WTC11 (cell line): ENCODE measurements at regions not wholly inside any gene's neighbourhood (a gene's known extent, or its start where the extent isn't known, plus 50 kb on each side); places are given as distances from the start of the nearest gene placed in this dataset.

ENCODE experiments used
- ATAC-seq: fragments of 200-7000 bp; cut with Tn5 transposase; 2 replicates; pipeline ENCODE4 v1.10.0; 2021; ENCODE audit warnings: mild to moderate bottlenecking, moderate library complexity
- CTCF ChIA-PET: fragments of 300-600 bp; sonication (Branson Sonifier 250); formaldehyde crosslinking; loops from one replicate; lab custom pipeline; 2021; ENCODE audit warnings: antibody characterized with exemption; lab: Charles Lee
- POLR2A ChIA-PET: fragments of 350-600 bp; sonication (Branson Sonifier 250); formaldehyde crosslinking; loops from one replicate; lab custom pipeline; 2021; ENCODE audit warnings: antibody characterized with exemption; lab: Charles Lee
- DNase-seq: peaks from one replicate; pipeline ENCODE4 v3.0.0; 2021; ENCODE audit warnings: low spot score
- H3K27ac Mint-ChIP-seq: 2 replicates; pipeline ENCODE4 v1.8.0; 2021; ENCODE audit warnings: mixed read lengths
- H3K27me3 Mint-ChIP-seq: 2 replicates; pipeline ENCODE4 v1.8.0; 2021; ENCODE audit warnings: low read depth, mild to moderate bottlenecking, moderate library complexity, mixed read lengths
- H3K36me3 Mint-ChIP-seq: 2 replicates; pipeline ENCODE4 v1.8.0; 2021; ENCODE audit warnings: mixed read lengths
- H3K4me1 Mint-ChIP-seq: 2 replicates; pipeline ENCODE4 v1.8.0; 2022; ENCODE audit warnings: mixed read lengths
- H3K4me3 Mint-ChIP-seq: 2 replicates; pipeline ENCODE4 v1.8.0; 2021; ENCODE audit warnings: mild to moderate bottlenecking, moderate library complexity, mixed read lengths
- H3K9me3 Mint-ChIP-seq: 2 replicates; pipeline ENCODE4 v1.8.0; 2021; ENCODE audit warnings: mixed read lengths
- ATF6 ChIP-seq: sonication (generic); formaldehyde crosslinking; IDR thresholded peaks from 2 replicates; pipeline ENCODE4 v1.8.1; 2023; ENCODE audit warnings: mild to moderate bottlenecking, missing genetic modification reagents
- IRF1 ChIP-seq: sonication (generic); formaldehyde crosslinking; IDR thresholded peaks from 2 replicates; pipeline ENCODE4 v1.8.0; 2023; ENCODE audit warnings: missing genetic modification reagents
- JAZF1 ChIP-seq: fragments of 250-450 bp; sonication (Bioruptor Pico); IDR thresholded peaks from 2 replicates; pipeline ENCODE4 v1.9.0; 2021; ENCODE audit warnings: moderate library complexity, mild to moderate bottlenecking, inconsistent platforms
- KAT7 ChIP-seq: sonication (generic); formaldehyde crosslinking; IDR thresholded peaks from 2 replicates; pipeline ENCODE4 v1.8.1; 2023; ENCODE audit warnings: missing genetic modification reagents, mild to moderate bottlenecking, borderline replicate concordance
- MXD4 ChIP-seq: fragments of 250-450 bp; sonication (Bioruptor Pico); IDR thresholded peaks from 2 replicates; pipeline ENCODE4 v1.8.0; 2021; ENCODE audit warnings: mild to moderate bottlenecking, moderate library complexity, borderline replicate concordance
- OVOL2 ChIP-seq: fragments of 250-450 bp; sonication (Bioruptor Pico); IDR thresholded peaks from 2 replicates; pipeline ENCODE4 v1.9.0; 2021; ENCODE audit warnings: mild to moderate bottlenecking, borderline replicate concordance
- RELA ChIP-seq: sonication (generic); formaldehyde crosslinking; IDR thresholded peaks from 2 replicates; pipeline ENCODE4 v1.8.1; 2022; ENCODE audit warnings: missing genetic modification reagents, mild to moderate bottlenecking, borderline replicate concordance
- SMAD4 ChIP-seq: sonication (generic); formaldehyde crosslinking; IDR thresholded peaks from 2 replicates; pipeline ENCODE4 v1.8.0; 2022; ENCODE audit warnings: mild to moderate bottlenecking, missing genetic modification reagents
- USF2 ChIP-seq: sonication (generic); formaldehyde crosslinking; IDR thresholded peaks from 2 replicates; pipeline ENCODE4 v1.8.1; 2023; ENCODE audit warnings: mild to moderate bottlenecking, missing genetic modification reagents, moderate library complexity
- ZNF317 ChIP-seq: sonication (generic); formaldehyde crosslinking; IDR thresholded peaks from 2 replicates; pipeline ENCODE4 v1.8.1; 2023; ENCODE audit warnings: low read depth, mild to moderate bottlenecking, moderate library complexity, missing genetic modification reagents, borderline replicate concordance
- ZNF532 ChIP-seq: fragments of 250-450 bp; sonication (Bioruptor Pico); IDR thresholded peaks from 2 replicates; pipeline ENCODE4 v1.9.0; 2021; ENCODE audit warnings: mild to moderate bottlenecking, borderline replicate concordance
- ZNF671 ChIP-seq: fragments of 250-450 bp; sonication (Bioruptor Pico); IDR thresholded peaks from 2 replicates; pipeline ENCODE4 v1.8.0; 2021; ENCODE audit warnings: mild to moderate bottlenecking

GRCh38 chr3:145780301-145780700, 380.7 kb downstream of the PLOD2 start (continued):
- no peak for TF ChIP-seq IRF1 (CRISPR knock-in tag)
- no peak for TF ChIP-seq MXD4 (CRISPR knock-in tag)
- TF ChIP-seq OVOL2 (CRISPR knock-in tag) = no peak
- TF ChIP-seq SMAD4 (CRISPR knock-in tag) = no peak
- TF ChIP-seq ZNF317 (CRISPR knock-in tag) = no peak
- TF ChIP-seq JAZF1 (CRISPR knock-in tag) = no peak
- no peak for TF ChIP-seq KAT7

GRCh38 chr3:145785668-145786067, 375.3 kb downstream of the PLOD2 start:
- no peak for ATAC-seq

More at GRCh38 chr3:145785668-145786067, 375.3 kb downstream of the PLOD2 start:
- ChIA-PET CTCF (interaction anchor here (1.2 kb wide), 1 partner anchor 9 kb away, joined by 4 read pairs; no protein-coding TSS in a partner anchor), POLR2A (no interaction called here)
- Mint-ChIP-seq H3K9me3 (no peaks in the 10 kb centered on the region), H3K36me3 (no peaks in the 10 kb centered on the region), H3K27me3 (no peaks in the 10 kb centered on the region), H3K27ac (no peak overlapping the region), H3K4me3 (no peak overlapping the region), H3K4me1 (peaks cover 13% of the 10 kb centered on the region)
- TF ChIP-seq USF2 (CRISPR knock-in tag) = no peak
- TF ChIP-seq ZNF532 = no peak
- TF ChIP-seq RELA (CRISPR knock-in tag) = no peak
- TF ChIP-seq ATF6 = no peak
- TF ChIP-seq OVOL2 (CRISPR knock-in tag) = no peak
- no peak for TF ChIP-seq JAZF1 (CRISPR knock-in tag)
- no peak for TF ChIP-seq ZNF671 (CRISPR knock-in tag)
- no peak for DNase-seq
